Lung microvascular endothelial cell (primary cell): ENCODE measurements at regions not wholly inside any gene's neighbourhood (a gene's known extent, or its start where the extent isn't known, plus 50 kb on each side); places are given as distances from the start of the nearest gene placed in this dataset.

ENCODE experiments used
- DNase-seq, 2 donors: peaks; one replicate each; pipeline versions ENCODE4 v3.0.0 to v3.0.0-alpha.2; 2010; ENCODE audit warnings: low read depth in 2 of 2

GRCh38 chr13:69423844-69424243 is 683.8 kb upstream of the ATXN8OS start:
- no peak for DNase-seq

GRCh38 chr13:69418319-69418718 is 689.3 kb upstream of the ATXN8OS start:
- no peak for DNase-seq

GRCh38 chr13:69410761-69411160 is 696.9 kb upstream of the ATXN8OS start:
- no peak for DNase-seq

DNA sequence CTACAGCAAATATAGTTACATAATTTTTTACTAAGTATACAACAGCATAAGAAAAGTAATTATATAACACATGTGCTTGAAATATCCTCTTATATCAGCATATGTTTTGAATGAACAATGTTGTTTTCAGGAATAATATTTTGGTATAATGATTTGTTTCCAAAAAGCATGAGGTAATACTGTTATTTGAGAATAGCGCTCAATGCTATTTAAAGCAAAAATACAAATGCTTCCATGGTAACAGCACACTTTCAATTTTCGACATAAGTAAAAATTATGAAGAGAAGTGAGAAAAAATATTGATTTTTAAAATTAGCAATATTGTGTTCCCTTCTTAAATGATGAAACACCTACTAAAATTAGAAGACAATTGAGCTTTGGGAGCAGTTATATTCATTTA is 715.9 kb upstream of the ATXN8OS start:
- DNase-seq, result no peak

DNA sequence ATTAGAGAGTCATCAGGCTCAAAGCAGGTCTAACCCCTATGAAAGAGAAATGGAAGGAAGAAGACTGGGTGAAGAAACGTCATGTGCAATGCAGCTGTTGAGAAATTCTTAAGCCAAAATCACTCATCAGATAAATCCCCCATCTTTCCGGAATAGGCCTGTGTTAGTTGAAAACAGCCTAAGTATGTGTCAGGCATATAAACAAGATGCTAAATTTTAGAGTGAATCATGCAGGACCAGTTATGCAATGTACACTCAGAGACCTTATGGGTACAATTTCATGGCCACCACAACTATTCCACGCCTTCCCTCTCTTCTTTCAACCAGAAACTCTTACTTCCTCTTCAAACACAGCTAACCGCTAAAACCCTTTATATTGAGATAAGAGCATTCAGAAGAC is 717.7 kb upstream of the ATXN8OS start:
- DNase-seq, result no peak

DNA sequence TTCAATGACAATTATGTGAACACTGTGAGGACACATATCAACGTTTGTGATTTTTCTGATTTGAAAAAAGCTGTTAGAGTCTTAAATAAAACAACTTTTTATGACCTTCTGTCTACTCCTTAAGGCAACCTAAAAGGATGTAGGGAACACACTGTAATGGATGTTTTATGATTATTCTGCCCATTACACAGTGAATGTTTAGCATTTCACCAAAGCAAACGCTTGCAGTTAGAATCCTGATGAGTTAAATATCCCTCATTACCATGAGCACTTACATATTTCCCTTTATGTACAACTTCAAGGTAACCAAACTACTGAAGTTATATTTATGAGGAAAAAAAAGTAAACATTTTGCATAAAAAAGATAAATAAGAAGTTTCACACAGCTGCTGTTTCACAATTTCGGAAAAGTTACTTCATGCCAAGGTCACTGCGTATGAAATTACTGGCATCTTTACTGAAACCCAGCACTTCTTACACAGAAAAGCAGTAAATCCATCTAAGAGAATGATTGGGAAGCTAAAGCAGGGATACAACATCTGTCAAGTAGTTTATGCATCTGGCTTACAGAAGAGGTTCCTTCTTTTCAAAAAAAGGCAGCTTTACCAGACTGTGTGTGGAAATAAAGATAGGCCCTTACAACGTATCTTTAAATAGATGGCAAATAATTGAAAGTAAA is 733.7 kb upstream of the ATXN8OS start:
- no peak for DNase-seq

- no peak for DNase-seq
These were observed 744.3 kb upstream of the ATXN8OS start for GRCh38 chr13:69363360-69363759.

- DNase-seq, result no peak
These were observed 776.4 kb upstream of the ATXN8OS start for GRCh38 chr13:69331245-69331644.

GRCh38 chr13:69324090-69324886 is 783.3 kb upstream of the ATXN8OS start:
- DNase-seq, result no peak

DNA sequence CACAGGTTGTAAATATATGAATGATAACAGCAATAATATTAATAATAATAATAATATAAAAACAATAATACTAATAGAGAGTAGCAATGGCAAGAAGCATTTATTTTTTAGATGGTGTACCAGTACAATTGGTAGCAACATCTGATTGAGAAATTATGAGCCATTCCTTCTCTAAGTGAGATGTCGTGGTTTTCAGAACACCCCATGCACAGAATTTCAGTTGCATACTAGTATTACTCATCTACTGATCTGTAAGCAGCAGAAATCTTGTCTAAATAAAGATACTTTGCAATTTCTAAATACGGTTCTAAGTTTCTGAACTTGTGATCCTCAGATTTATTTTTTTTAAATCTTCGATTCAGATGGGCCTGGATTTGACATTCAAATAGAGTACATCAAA is 788.0 kb upstream of the ATXN8OS start:
- DNase-seq, result no peak

GRCh38 chr13:69315039-69315438 is 792.6 kb upstream of the ATXN8OS start:
- no peak for DNase-seq

DNA sequence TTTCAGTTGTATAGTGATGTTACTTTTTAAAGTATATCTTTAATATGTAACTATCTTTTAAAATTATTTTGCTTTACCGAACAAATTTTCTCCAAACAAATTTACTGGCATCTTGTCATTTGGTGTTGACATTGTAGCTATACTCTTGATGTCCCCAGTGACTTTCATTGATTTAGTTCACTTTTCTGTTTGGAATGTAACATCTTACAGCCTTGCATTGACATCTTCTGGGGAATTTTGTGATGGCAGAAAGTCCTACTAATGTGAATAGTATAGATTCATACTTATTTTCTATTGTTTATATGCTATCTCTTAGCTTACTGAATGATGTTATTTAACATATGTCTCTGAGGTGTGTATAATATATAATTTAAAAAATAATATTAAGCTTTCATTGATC is 800.9 kb upstream of the ATXN8OS start:
- DNase-seq, result no peak

DNA sequence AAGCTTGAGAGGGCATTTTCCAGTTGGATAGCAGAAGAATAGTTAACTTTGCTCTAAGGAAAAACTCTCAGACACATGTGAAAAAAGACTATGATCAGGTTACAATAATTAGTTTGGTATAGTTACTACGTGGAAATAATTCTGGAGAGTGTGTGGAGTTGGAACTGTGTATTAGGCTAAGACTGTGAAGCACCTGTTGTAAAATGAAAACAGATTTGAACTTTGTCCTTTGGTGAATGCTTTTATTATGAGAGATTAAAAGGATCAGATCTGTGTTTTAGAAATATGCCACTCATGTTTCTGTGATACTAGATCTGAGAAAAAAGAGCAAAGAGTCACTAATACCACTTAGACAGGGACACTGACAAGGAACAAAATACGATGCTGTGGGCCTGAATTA is 807.5 kb upstream of the ATXN8OS start:
- DNase-seq, result no peak

GRCh38 chr13:69296130-69296529 is 811.5 kb upstream of the ATXN8OS start:
- no peak for DNase-seq

GRCh38 chr13:69292789-69293425 is 814.7 kb upstream of the ATXN8OS start:
- no peak for DNase-seq

DNA sequence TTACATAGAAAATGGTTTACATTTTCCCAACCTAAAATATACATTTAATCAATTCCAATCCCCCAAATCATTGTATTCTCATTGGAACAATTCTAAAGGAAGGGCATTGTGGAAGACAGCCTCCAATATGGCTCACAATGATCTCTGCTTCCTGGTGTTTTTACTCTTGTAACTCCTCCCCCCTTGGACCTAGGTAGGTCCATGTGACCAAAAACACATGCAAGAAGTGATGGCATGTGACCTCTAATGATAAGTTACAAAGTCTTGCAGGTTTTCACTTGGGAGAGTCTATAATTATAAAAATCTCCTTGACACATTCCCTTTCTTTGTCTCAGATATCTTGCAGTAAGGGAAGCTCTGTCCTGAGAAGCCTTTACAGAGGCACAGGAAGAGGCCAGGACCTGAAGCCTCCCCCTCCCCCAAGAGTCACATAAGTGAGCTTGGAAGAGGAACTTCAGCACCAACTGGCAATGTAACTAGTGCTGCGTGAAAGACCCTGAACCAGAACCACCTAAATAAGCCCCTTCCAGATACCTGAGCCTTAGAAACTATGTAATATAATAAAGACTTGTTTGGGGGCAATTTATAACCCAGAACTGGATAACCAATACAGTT is 816.2 kb upstream of the ATXN8OS start:
- no peak for DNase-seq

DNA sequence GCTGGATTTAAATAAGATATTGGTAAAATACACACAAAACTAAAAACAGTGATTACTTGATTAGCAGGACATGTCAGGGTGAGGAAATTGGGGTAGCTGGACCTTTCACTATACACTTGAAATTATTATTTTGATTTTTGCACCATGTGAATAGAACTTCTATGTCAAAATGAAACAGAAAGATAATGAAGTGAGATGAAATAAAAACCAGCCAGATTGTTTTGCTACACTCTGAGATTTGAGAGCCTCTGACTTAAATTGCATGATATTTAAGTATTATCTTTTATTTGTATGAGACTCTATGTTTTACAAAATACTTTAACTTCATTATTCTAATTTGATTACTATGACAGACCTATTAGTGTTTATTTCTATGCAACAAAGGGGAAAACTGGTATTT is 819.6 kb upstream of the ATXN8OS start:
- DNase-seq, result no peak

- no peak for DNase-seq
These were observed 820.5 kb upstream of the ATXN8OS start for GRCh38 chr13:69287050-69287698.

GRCh38 chr13:69283837-69284236 is 823.8 kb upstream of the ATXN8OS start:
- DNase-seq, result no peak

DNA sequence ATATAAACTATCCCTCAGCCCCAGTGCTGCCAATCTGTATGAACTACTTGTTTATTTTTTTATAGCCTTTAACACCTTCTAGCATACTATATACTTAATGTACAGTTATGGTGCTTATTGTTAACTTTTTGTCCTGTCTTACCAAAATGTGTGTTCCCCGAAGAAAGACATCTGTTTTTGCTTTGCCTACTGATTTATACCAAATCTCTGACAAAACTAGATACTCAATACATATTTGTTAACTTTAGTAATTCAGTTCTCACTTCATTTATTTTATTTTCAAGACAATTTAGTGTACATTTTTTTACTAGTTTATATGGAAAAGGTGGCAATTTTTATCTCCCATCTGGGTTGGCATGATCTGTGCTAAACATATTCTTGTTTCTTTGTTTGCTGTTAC is 824.3 kb upstream of the ATXN8OS start:
- no peak for DNase-seq

DNA sequence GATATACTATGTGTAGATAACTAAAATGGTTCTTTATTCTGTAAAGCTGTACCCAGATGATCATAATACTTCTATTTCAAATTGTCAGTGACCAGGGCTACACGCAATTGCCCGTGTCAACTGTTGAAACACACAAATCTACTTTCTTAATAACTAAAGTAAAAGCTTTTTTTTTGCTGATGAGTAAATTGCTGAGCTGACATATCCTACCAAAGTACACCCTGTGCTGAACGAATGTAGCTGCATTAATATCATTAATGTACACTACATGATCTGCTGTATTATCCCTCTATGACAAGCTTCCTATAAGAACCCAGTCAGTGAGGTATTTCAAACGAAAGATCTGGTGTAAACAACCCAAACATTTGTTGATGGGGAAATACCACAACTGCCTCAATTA is 827.2 kb upstream of the ATXN8OS start:
- DNase-seq, result no peak

DNA sequence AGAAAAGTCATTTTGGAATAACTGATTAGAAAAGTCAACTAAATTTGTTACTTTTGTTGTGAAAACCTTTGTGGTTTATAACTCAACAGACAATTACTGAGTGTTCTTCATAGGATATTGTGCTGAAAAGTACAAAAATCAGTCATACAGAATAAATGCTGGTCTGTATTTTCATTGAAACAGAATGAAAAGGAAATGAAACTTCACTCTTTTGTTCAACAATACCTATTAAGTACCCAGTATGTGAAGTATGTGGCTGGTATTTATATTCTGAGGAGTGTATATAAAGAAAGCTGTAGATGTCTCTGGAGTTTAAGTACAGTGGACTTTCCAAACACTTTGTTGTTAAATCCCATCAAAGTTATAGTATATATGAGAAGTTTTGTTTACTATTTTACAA is 828.4 kb upstream of the ATXN8OS start:
- DNase-seq, result no peak
